Small intestine (tissue), 7 donors: ENCODE measurements at regions not wholly inside any gene's neighbourhood (a gene's known extent, or its start where the extent isn't known, plus 50 kb on each side); places are given as distances from the start of the nearest gene placed in this dataset.
A peak's percentile ranks its signal among the peaks of the same experiment; 100 is the strongest.
"Not testable (repeated sequence)": the region's sequence is repeated elsewhere in the genome, so short reads cannot be mapped to it uniquely, and the experiment has no call there.

Source experiments
- DNase-seq, 2 donors: peaks; one replicate each; pipeline versions ENCODE4 v3.0.0 to v3.0.0-alpha.2; 2013
- FAIRE-seq: peaks from 2 replicates; lab custom pipeline; 2012; peaks lifted over from hg19 to GRCh38; lab: Jason Lieb, UNC
- H3K27ac ChIP-seq, 3 donors: one replicate each; pipeline ENCODE4 v1.5.1; 2013; ENCODE audit warnings: low read length in 2 of 3, mild to moderate bottlenecking in 2 of 3, control low read depth in 1 of 3, inconsistent platforms in 1 of 3, low read depth in 1 of 3, moderate library complexity in 1 of 3
- H3K27me3 ChIP-seq, 3 donors: one replicate each; pipeline ENCODE4 v1.6.1; 2013; ENCODE audit warnings: low read length in 3 of 3, inconsistent platforms in 1 of 3; ENCODE audit not compliant: control insufficient read depth in 3 of 3, insufficient read depth in 3 of 3
- H3K36me3 ChIP-seq, 3 donors: one replicate each; pipeline ENCODE4 v1.6.1; 2013; ENCODE audit warnings: low read length in 3 of 3, inconsistent platforms in 1 of 3, low read depth in 1 of 3, mild to moderate bottlenecking in 1 of 3, moderate library complexity in 1 of 3; ENCODE audit not compliant: control insufficient read depth in 3 of 3, insufficient read depth in 2 of 3
- H3K4me1 ChIP-seq, 3 donors: one replicate each; pipeline ENCODE4 v1.6.1; 2013; ENCODE audit warnings: low read length in 2 of 3, inconsistent platforms in 1 of 3, low read depth in 1 of 3, mild to moderate bottlenecking in 1 of 3, moderate library complexity in 1 of 3; ENCODE audit not compliant: control insufficient read depth in 3 of 3, insufficient read depth in 2 of 3
- H3K4me3 ChIP-seq, 3 donors: one replicate each; pipeline ENCODE4 v1.5.1; 2013; ENCODE audit warnings: low read length in 3 of 3, control low read depth in 1 of 3, inconsistent platforms in 1 of 3, low read depth in 1 of 3, mild to moderate bottlenecking in 1 of 3, moderate library complexity in 1 of 3
- H3K9me3 ChIP-seq, 2 donors: one replicate each; pipeline ENCODE4 v1.6.1; 2013; ENCODE audit warnings: low read depth in 1 of 2, low read length in 1 of 2; ENCODE audit not compliant: control insufficient read depth in 2 of 2, insufficient read depth in 1 of 2
- whole genome bisulfite sequencing, 3 donors: extraction: QIAGEN DNeasy Blood & Tissue Kit; methylation state at CpG; one replicate each; pipeline ENCODE4 v1.1.7; 2013; 5-methylcytosine and 5-hydroxymethylcytosine counted together
- donor health status: healthy with polysubstance abuse.
- donor health status: control.
- donor health status: control.
- donor health status: Bipolar disorder and iron deficiency.
- donor health status: healthy.

DNA sequence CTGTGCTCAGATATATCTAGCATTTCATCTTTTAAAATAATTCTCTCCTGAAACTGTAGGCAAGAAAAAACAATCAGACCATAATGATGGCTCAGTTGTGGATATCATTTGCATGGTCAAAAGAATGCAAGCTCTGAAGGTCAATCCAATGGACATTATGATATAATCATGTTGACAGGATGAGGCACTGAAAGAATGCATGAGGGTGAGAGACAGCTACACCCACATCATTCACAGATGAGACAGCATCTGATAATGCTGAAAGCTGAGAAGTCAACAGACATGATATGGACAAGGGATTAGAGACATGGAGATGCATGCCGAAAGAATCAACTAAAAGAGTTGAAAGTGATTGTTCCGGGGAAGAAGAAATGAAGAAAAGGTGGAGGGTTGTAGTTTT is 346.4 kb upstream of the CDH5 start:
- DNase-seq, result no peak
- no peak overlapping the region for H3K27ac ChIP-seq
- no peaks in the 10 kb centered on the region for H3K4me1 ChIP-seq
- H3K36me3 ChIP-seq, result no peaks in the 10 kb centered on the region
- no peaks in the 10 kb centered on the region for H3K9me3 ChIP-seq
- WGBS, 3 donors, result 90 to 93% (median 92%) methylated on average over 2 of the region's 2 CpGs
- no peaks in the 10 kb centered on the region for H3K27me3 ChIP-seq
- no peak overlapping the region for H3K4me3 ChIP-seq
- no peak for FAIRE-seq

- not testable (repeated sequence) for H3K27me3 ChIP-seq, H3K36me3 ChIP-seq, H3K4me1 ChIP-seq, H3K4me3 ChIP-seq, H3K9me3 ChIP-seq, FAIRE-seq, DNase-seq, H3K27ac ChIP-seq
- 77 to 83% (median 79%) methylated on average over 3 of the region's 3 CpGs for WGBS, 3 donors
These were observed 347.0 kb upstream of the CDH5 start for GRCh38 chr16:66019502-66019901.

GRCh38 chr16:66014221-66014620 is 352.3 kb upstream of the CDH5 start:
- no peak overlapping the region for H3K4me3 ChIP-seq
- H3K4me1 ChIP-seq, result no peaks in the 10 kb centered on the region
- H3K27ac ChIP-seq, result no peak overlapping the region
- DNase-seq (no peak), FAIRE-seq (no peak)
- H3K27me3 ChIP-seq, result no peaks in the 10 kb centered on the region
- WGBS, 3 donors, result 38 to 73% (median 63%) methylated on average over 2 of the region's 2 CpGs
- no peaks in the 10 kb centered on the region for H3K9me3 ChIP-seq
- no peaks in the 10 kb centered on the region for H3K36me3 ChIP-seq

DNA sequence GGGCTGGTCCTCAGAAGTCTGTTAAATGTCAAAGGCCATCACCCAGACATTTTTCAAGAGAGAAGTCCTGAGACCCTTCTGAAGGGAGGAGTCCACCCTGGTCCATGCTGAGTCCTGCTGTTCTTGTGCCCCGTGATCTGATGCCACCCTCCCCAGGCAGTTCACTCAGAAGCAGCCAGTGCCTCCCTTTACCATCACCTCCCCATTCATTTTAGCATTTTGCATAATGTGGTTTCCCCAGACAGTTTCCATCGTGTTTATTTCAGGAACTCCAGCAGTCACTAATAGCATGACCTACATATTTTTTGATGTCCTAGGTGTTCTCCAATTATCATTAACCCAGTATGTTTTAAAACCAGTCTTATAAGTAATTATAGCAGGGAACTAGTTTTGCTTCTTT is 353.0 kb upstream of the CDH5 start:
- FAIRE-seq, result no peak
- Histone ChIP-seq H3K9me3 (no peaks in the 10 kb centered on the region), H3K27me3 (no peaks in the 10 kb centered on the region), H3K36me3 (no peaks in the 10 kb centered on the region), H3K4me1 (no peaks in the 10 kb centered on the region), H3K27ac (no peak overlapping the region), H3K4me3 (no peak overlapping the region)
- DNase-seq, result no peak
- WGBS, 3 donors, result 62 to 76% (median 72%) methylated on average over 2 of the region's 2 CpGs

DNA sequence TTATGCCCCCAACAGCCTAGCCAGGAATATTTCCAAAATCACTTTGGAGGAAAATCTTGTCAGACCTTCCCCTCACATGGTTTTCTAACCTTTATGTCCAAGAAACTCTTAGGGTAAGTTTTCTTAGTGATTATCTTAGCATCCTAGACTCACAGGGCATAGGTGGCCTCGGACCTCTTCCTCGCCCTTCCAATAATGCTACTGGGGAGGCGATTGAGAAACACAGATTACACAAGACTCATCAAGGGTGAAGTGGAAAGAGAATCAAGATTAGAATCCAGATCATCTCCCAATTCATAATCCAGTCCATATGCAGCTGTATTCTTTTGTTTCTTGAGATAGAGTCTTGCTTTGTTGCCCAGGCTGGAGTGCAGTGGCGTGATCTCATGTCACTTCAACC is 358.4 kb upstream of the CDH5 start:
- Histone ChIP-seq H3K4me3 (no peak overlapping the region), H3K9me3 (no peaks in the 10 kb centered on the region), H3K27ac (no peak overlapping the region), H3K4me1 (no peaks in the 10 kb centered on the region), H3K36me3 (no peaks in the 10 kb centered on the region), H3K27me3 (no peaks in the 10 kb centered on the region)
- FAIRE-seq (no peak), DNase-seq (no peak)
- WGBS, 3 donors, result 80 to 85% (median 84%) methylated on average over 4 of the region's 4 CpGs

DNA sequence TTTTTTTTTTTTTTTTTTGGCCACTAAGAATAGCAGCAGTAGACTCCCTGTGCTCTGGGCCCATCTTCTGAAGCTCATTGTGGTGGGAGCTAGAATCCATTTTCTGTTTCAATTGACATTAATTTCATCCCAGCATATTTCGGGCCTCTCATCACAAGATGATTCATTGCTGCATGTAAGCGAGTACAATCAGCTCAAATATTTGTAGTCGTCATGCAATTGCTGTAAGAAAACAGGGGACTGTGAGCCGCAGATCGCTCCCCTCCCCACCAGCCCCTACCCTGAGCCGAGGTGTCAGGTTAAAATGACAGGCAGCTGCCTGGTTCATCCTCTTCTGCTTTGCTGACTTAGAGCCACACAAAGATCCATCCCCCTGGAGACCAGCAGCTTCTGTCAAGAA is 358.8 kb upstream of the CDH5 start:
- H3K36me3 ChIP-seq, result no peaks in the 10 kb centered on the region
- H3K4me1 ChIP-seq, result no peaks in the 10 kb centered on the region
- H3K27me3 ChIP-seq, result no peaks in the 10 kb centered on the region
- DNase-seq (no peak), FAIRE-seq (no peak)
- H3K4me3 ChIP-seq, result no peak overlapping the region
- no peaks in the 10 kb centered on the region for H3K9me3 ChIP-seq
- WGBS, 3 donors, result 35 to 59% (median 58%) methylated on average over 6 of the region's 6 CpGs
- no peak overlapping the region for H3K27ac ChIP-seq

DNA sequence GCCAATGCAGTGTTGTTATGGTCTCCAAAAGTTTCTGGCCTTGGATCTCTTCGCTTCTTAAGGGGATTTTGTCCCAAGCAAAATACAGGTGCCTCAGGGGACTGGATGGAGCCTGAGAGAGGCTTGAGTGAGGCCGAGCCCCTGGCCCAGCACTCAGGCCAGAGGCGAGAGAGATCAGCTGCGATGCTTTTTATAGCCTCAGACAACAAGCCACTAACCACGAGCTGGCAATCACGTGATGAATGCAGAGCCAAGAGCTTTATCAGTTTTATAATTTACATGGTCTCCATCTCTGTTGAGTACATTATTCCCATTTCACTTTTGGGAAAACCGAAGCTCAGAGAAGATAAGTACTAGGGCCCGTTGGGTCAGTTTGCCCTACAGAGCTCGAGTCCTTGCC is 360.0 kb upstream of the CDH5 start:
- WGBS, 3 donors, result 55 to 72% (median 59%) methylated on average over 9 of the region's 9 CpGs
- Histone ChIP-seq H3K4me1 (no peaks in the 10 kb centered on the region), H3K36me3 (no peaks in the 10 kb centered on the region), H3K9me3 (no peaks in the 10 kb centered on the region), H3K27ac (no peak overlapping the region), H3K27me3 (no peaks in the 10 kb centered on the region), H3K4me3 (no peak overlapping the region)
- DNase-seq, result no peak
- FAIRE-seq, result no peak

DNA sequence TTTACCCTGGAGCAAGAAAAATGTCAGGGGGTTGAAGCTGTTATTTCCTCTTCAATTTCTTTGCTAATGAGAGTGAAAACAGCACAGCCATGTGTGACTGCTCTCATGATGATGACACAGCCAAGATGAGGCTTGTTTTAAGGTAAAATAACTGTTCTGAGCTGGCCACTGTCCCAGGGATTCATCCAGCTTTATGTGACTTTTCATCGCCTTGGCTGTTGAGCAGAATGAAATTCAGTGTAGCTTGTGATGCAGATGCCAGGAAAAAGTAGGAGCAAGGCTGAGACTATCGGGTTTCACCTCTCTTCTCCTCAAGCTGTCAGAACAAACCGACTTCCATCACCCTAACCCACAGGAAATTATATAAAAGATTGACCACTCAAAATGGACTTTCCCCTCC is 361.8 kb upstream of the CDH5 start:
- Histone ChIP-seq H3K4me3 (no peak overlapping the region), H3K9me3 (no peaks in the 10 kb centered on the region), H3K4me1 (no peaks in the 10 kb centered on the region), H3K27me3 (no peaks in the 10 kb centered on the region), H3K36me3 (no peaks in the 10 kb centered on the region), H3K27ac (no peak overlapping the region)
- DNase-seq (no peak), FAIRE-seq (no peak)
- 70 to 74% (median 72%) methylated on average over 3 of the region's 3 CpGs for WGBS, 3 donors

- Histone ChIP-seq H3K27me3 (no peaks in the 10 kb centered on the region), H3K9me3 (no peaks in the 10 kb centered on the region), H3K4me3 (no peak overlapping the region), H3K36me3 (no peaks in the 10 kb centered on the region), H3K4me1 (no peaks in the 10 kb centered on the region), H3K27ac (no peak overlapping the region)
- 65 to 72% (median 71%) methylated on average over 2 of the region's 2 CpGs for WGBS, 3 donors
- DNase-seq (peak in 1 of 2 donors; percentile 6), FAIRE-seq (no peak)
These were observed 363.3 kb upstream of the CDH5 start for GRCh38 chr16:66003201-66003600.
